Astrocyte of the cerebellum (primary cell): ENCODE measurements at regions not wholly inside any gene's neighbourhood (a gene's known extent, or its start where the extent isn't known, plus 50 kb on each side); places are given as distances from the start of the nearest gene placed in this dataset.

Source experiments
- DNase-seq: peaks from one replicate; pipeline ENCODE4 v3.0.0-alpha.2; 2011; ENCODE audit warnings: low read depth
- H3K4me3 ChIP-seq: 2 replicates; pipeline ENCODE4 v1.5.1; 2011; ENCODE audit warnings: mild to moderate bottlenecking, low read depth, low read length, moderate library complexity
- CTCF ChIP-seq: IDR thresholded peaks from 2 replicates; pipeline ENCODE4 v1.5.1; 2012; ENCODE audit warnings: low read length, low read depth, moderate library complexity, mild to moderate bottlenecking; ENCODE audit errors: missing control alignments
- in situ Hi-C: cut with HindIII; loops from 2 replicates; pipeline ENCODE4 v1.10.0; 2017; ENCODE audit warnings: low sequenced_read_pairs

- H3K4me3 ChIP-seq: no peak overlapping the region
- TF ChIP-seq CTCF: no peak
- no peak for DNase-seq
- in situ Hi-C loops: no loop called here
Measured at GRCh38 chr10:10848488-10849111, 169.1 kb upstream of the CELF2 start.

- no peak for DNase-seq
- TF ChIP-seq CTCF: no peak
- in situ Hi-C loops: no loop called here
Measured at GRCh38 chr10:10849306-10849705, 168.4 kb upstream of the CELF2 start.

GRCh38 chr10:10850214-10850613 lies 167.5 kb upstream of the CELF2 start:
- H3K4me3 ChIP-seq: no peak overlapping the region

More at GRCh38 chr10:10849306-10849705, 168.4 kb upstream of the CELF2 start:
- no peak overlapping the region for H3K4me3 ChIP-seq

GRCh38 chr10:10852464-10852863 lies 165.2 kb upstream of the CELF2 start:
- TF ChIP-seq CTCF: no peak
- no peak for DNase-seq
- in situ Hi-C loops: no loop called here
- H3K4me3 ChIP-seq: no peak overlapping the region

More at GRCh38 chr10:10850214-10850613, 167.5 kb upstream of the CELF2 start:
- TF ChIP-seq CTCF: no peak
- in situ Hi-C loops: no loop called here
- DNase-seq: no peak

- in situ Hi-C loops: no loop called here
- no peak overlapping the region for H3K4me3 ChIP-seq
- DNase-seq: no peak
- no peak for TF ChIP-seq CTCF
Measured at GRCh38 chr10:10853954-10854353, 163.7 kb upstream of the CELF2 start.

GRCh38 chr10:10854725-10855124 lies 162.9 kb upstream of the CELF2 start:
- no peak for DNase-seq
- H3K4me3 ChIP-seq: no peak overlapping the region
- in situ Hi-C loops: no loop called here
- TF ChIP-seq CTCF: no peak
